ENCODE measurements at regions not wholly inside any gene's neighbourhood (a gene's known extent, or its start where the extent isn't known, plus 50 kb on each side); places are given as distances from the start of the nearest gene placed in this dataset.

GRCh38 chr12:115144425-115144824, 460.4 kb upstream of the TBX3 start:
- Mint-ChIP-seq H3K36me3 (ENCODE audit: insufficient read depth, unreplicated experiment) (no peaks in the 10 kb centered on the region), H3K9me3 (ENCODE audit: low read depth, unreplicated experiment) (peaks cover 24% of the 10 kb centered on the region), H3K27ac (ENCODE audit: unreplicated experiment) (no peak overlapping the region), H3K27me3 (ENCODE audit: unreplicated experiment) (no peaks in the 10 kb centered on the region), H3K4me3 (ENCODE audit: low read depth, unreplicated experiment) (no peak overlapping the region), H3K4me1 (ENCODE audit: low read depth, unreplicated experiment) (no peaks in the 10 kb centered on the region)
- intact Hi-C loops (cut with micrococcal nuclease; ENCODE audit: unreplicated experiment) = no loop called here
- no peak for DNase-seq
- TF ChIP-seq CTCF (IDR thresholded peaks at IDR 0.05; ENCODE audit: unreplicated experiment) = no peak
- CTCF ChIA-PET = no interaction called here
- BruUV-seq (replicated peaks) = no TSS peak

- intact Hi-C loops (cut with micrococcal nuclease; ENCODE audit: unreplicated experiment) = no loop called here
- Mint-ChIP-seq H3K27me3 (ENCODE audit: unreplicated experiment) (no peaks in the 10 kb centered on the region), H3K9me3 (ENCODE audit: low read depth, unreplicated experiment) (peaks cover 11% of the 10 kb centered on the region), H3K4me1 (ENCODE audit: low read depth, unreplicated experiment) (no peaks in the 10 kb centered on the region), H3K4me3 (ENCODE audit: low read depth, unreplicated experiment) (no peak overlapping the region), H3K36me3 (ENCODE audit: insufficient read depth, unreplicated experiment) (no peaks in the 10 kb centered on the region), H3K27ac (ENCODE audit: unreplicated experiment) (no peak overlapping the region)
- DNase-seq = no peak
- BruUV-seq (replicated peaks) = no TSS peak
- CTCF ChIA-PET = no interaction called here
- no peak for TF ChIP-seq CTCF (IDR thresholded peaks at IDR 0.05; ENCODE audit: unreplicated experiment)
These were observed 457.1 kb upstream of the TBX3 start for GRCh38 chr12:115140981-115141655.

- Mint-ChIP-seq H3K27ac (ENCODE audit: unreplicated experiment) (no peak overlapping the region), H3K36me3 (ENCODE audit: insufficient read depth, unreplicated experiment) (no peaks in the 10 kb centered on the region), H3K4me3 (ENCODE audit: low read depth, unreplicated experiment) (no peak overlapping the region), H3K27me3 (ENCODE audit: unreplicated experiment) (no peaks in the 10 kb centered on the region), H3K9me3 (ENCODE audit: low read depth, unreplicated experiment) (peaks cover 15% of the 10 kb centered on the region), H3K4me1 (ENCODE audit: low read depth, unreplicated experiment) (no peaks in the 10 kb centered on the region)
- intact Hi-C loops (cut with micrococcal nuclease; ENCODE audit: unreplicated experiment) = no loop called here
- CTCF ChIA-PET = no interaction called here
- DNase-seq = no peak
- no TSS peak for BruUV-seq (replicated peaks)
- no peak for TF ChIP-seq CTCF (IDR thresholded peaks at IDR 0.05; ENCODE audit: unreplicated experiment)
These were observed 454.0 kb upstream of the TBX3 start for GRCh38 chr12:115137812-115138521.

- H3K4me1 Mint-ChIP-seq (ENCODE audit: low read depth, unreplicated experiment) = no peaks in the 10 kb centered on the region
- no peak overlapping the region for H3K27ac Mint-ChIP-seq (ENCODE audit: unreplicated experiment)
- TF ChIP-seq CTCF (IDR thresholded peaks at IDR 0.05; ENCODE audit: unreplicated experiment) = no peak
- CTCF ChIA-PET = no interaction called here
- no TSS peak for BruUV-seq (replicated peaks)
- no peaks in the 10 kb centered on the region for H3K36me3 Mint-ChIP-seq (ENCODE audit: insufficient read depth, unreplicated experiment)
- no peaks in the 10 kb centered on the region for H3K27me3 Mint-ChIP-seq (ENCODE audit: unreplicated experiment)
- intact Hi-C loops (cut with micrococcal nuclease; ENCODE audit: unreplicated experiment) = no loop called here
- H3K4me3 Mint-ChIP-seq (ENCODE audit: low read depth, unreplicated experiment) = no peak overlapping the region
- peaks cover 19% of the 10 kb centered on the region for H3K9me3 Mint-ChIP-seq (ENCODE audit: low read depth, unreplicated experiment)
- no peak for DNase-seq
These were observed 451.8 kb upstream of the TBX3 start for GRCh38 chr12:115135800-115136211.

All from Calu3 (cell line).